IMR-90 (cell line): ENCODE measurements at regions not wholly inside any gene's neighbourhood (a gene's known extent, or its start where the extent isn't known, plus 50 kb on each side); places are given as distances from the start of the nearest gene placed in this dataset.
A peak's percentile ranks its signal among the peaks of the same experiment; 100 is the strongest.

Source experiments
- ATAC-seq: fragments of 200-7000 bp; cut with Tn5 transposase; 2 replicates; pipeline ENCODE4 v1.9.1; 2020; ENCODE audit warnings: low read depth, mild to moderate bottlenecking, moderate library complexity
- BruUV-seq: library from RNA; stranded (reverse); fragments of 400-500 nt; replicated peaks from 2 replicates; lab custom pipeline; 2021; lab: Mats Ljungman, UMichigan
- CTCF ChIA-PET: fragments of 300-600 bp; formaldehyde crosslinking; extraction: SDS; loops from one replicate; lab custom pipeline; 2021; ENCODE audit warnings: antibody characterized with exemption; lab: Yijun Ruan, JAX
- POLR2A ChIA-PET: fragments of 300-600 bp; sonication (Branson Sonifier 250); formaldehyde crosslinking; loops from one replicate; lab custom pipeline; 2022; ENCODE audit warnings: antibody characterized with exemption; ENCODE audit not compliant: unreplicated experiment; lab: Charles Lee
- DNase-seq: peaks from one replicate; pipeline ENCODE4 v3.0.0; 2013
- H2AFZ ChIP-seq: replicated peaks from 2 replicates; pipeline ENCODE3; 2013; ENCODE audit warnings: low read length, mild to moderate bottlenecking; ENCODE audit not compliant: poor library complexity
- H2AK5ac ChIP-seq: 2 replicates; pipeline ENCODE4 v1.6.1; 2013; ENCODE audit warnings: low read depth, low read length, inconsistent platforms
- H2AK9ac ChIP-seq: replicated peaks from 2 replicates; pipeline ENCODE3; 2013; ENCODE audit warnings: mild to moderate bottlenecking, low read depth, low read length, moderate library complexity; ENCODE audit not compliant: poor library complexity
- H2BK120ac ChIP-seq: 2 replicates; pipeline ENCODE4 v1.6.1; 2013; ENCODE audit warnings: low read depth, low read length, inconsistent platforms
- H2BK15ac ChIP-seq: 3 replicates; pipeline ENCODE4 v1.6.1; 2013; ENCODE audit warnings: low read depth, low read length, inconsistent platforms
- H2BK20ac ChIP-seq: 2 replicates; pipeline ENCODE4 v1.6.1; 2013; ENCODE audit warnings: low read depth, mild to moderate bottlenecking, inconsistent platforms, low read length, moderate library complexity
- H2BK5ac ChIP-seq: 2 replicates; pipeline ENCODE4 v1.6.1; 2013; ENCODE audit warnings: mild to moderate bottlenecking, low read depth, low read length, inconsistent platforms; ENCODE audit not compliant: poor library complexity, severe bottlenecking
- H3K14ac ChIP-seq: replicated peaks from 2 replicates; pipeline ENCODE4 v1.6.1; 2013; ENCODE audit warnings: low read depth, low read length, inconsistent platforms
- H3K18ac ChIP-seq: 2 replicates; pipeline ENCODE4 v1.6.1; 2013; ENCODE audit warnings: low read depth, low read length, control low read depth
- H3K23ac ChIP-seq: 2 replicates; pipeline ENCODE4 v1.6.1; 2013; ENCODE audit warnings: low read depth, low read length, inconsistent platforms
- H3K27ac ChIP-seq: 2 replicates; pipeline ENCODE4 v1.5.1; 2013; ENCODE audit warnings: mild to moderate bottlenecking, control low read depth, low read length; ENCODE audit not compliant: insufficient read depth
- H3K27me3 ChIP-seq: 2 replicates; pipeline ENCODE4 v1.6.1; 2013; ENCODE audit warnings: low read length; ENCODE audit not compliant: control insufficient read depth, insufficient read depth
- H3K36me3 ChIP-seq: 2 replicates; pipeline ENCODE4 v1.6.1; 2013; ENCODE audit warnings: low read length, mixed read lengths; ENCODE audit not compliant: control insufficient read depth, insufficient read depth
- H3K4ac ChIP-seq: 2 replicates; pipeline ENCODE4 v1.6.1; 2013; ENCODE audit warnings: low read depth, low read length, inconsistent platforms
- H3K4me1 ChIP-seq: 2 replicates; pipeline ENCODE4 v1.6.1; 2013; ENCODE audit warnings: low read length, mixed read lengths; ENCODE audit not compliant: control insufficient read depth, insufficient read depth
- H3K4me2 ChIP-seq: 2 replicates; pipeline ENCODE4 v1.6.1; 2013; ENCODE audit warnings: low read depth, mild to moderate bottlenecking, control low read depth, low read length, moderate library complexity
- H3K4me3 ChIP-seq: 2 replicates; pipeline ENCODE4 v1.5.1; 2013; ENCODE audit warnings: low read depth, mild to moderate bottlenecking, control low read depth, low read length, moderate library complexity; ENCODE audit not compliant: insufficient read depth
- H3K56ac ChIP-seq: 2 replicates; pipeline ENCODE4 v1.6.1; 2013; ENCODE audit warnings: low read length, inconsistent platforms; ENCODE audit not compliant: insufficient read depth; ENCODE audit errors: extremely low read depth
- H3K79me1 ChIP-seq, 2 experiments: 2 replicates each; pipeline ENCODE4 v1.6.1; 2013; ENCODE audit warnings: low read length in 2 of 2, inconsistent platforms in 1 of 2, low read depth in 1 of 2
- H3K9ac ChIP-seq: 2 replicates; pipeline ENCODE4 v1.6.1; 2013; ENCODE audit warnings: low read depth, low read length, control low read depth
- H3K9me1 ChIP-seq: 2 replicates; pipeline ENCODE4 v1.6.1; 2013; ENCODE audit warnings: low read length, inconsistent platforms; ENCODE audit not compliant: insufficient read depth
- H3K9me3 ChIP-seq: 2 replicates; pipeline ENCODE4 v1.6.1; 2013; ENCODE audit warnings: low read length; ENCODE audit not compliant: control insufficient read depth, insufficient read depth
- H4K20me1 ChIP-seq: 2 replicates; pipeline ENCODE4 v1.6.1; 2013; ENCODE audit warnings: low read length, inconsistent platforms; ENCODE audit not compliant: insufficient read depth
- H4K5ac ChIP-seq: 2 replicates; pipeline ENCODE4 v1.6.1; 2013; ENCODE audit warnings: mild to moderate bottlenecking, low read depth, low read length, control low read depth
- H4K8ac ChIP-seq, 2 experiments: 2 replicates each; pipeline ENCODE4 v1.6.1; 2013; ENCODE audit warnings: low read depth in 2 of 2, low read length in 2 of 2, control low read depth in 1 of 2, inconsistent platforms in 1 of 2
- H4K91ac ChIP-seq: 2 replicates; pipeline ENCODE4 v1.6.1; 2013; ENCODE audit warnings: low read depth, low read length, inconsistent platforms; ENCODE audit not compliant: insufficient read depth
- FOS ChIP-seq: fragments of 150-350 bp; IDR thresholded peaks from 2 replicates; pipeline ENCODE4 v1.6.1; 2016; ENCODE audit warnings: low read depth, low read length
- MAFK ChIP-seq: IDR thresholded peaks from 2 replicates; pipeline ENCODE4 v1.6.1; 2012; ENCODE audit warnings: low read depth, low read length, improper control_type of control experiment
- MXI1 ChIP-seq: IDR thresholded peaks from 2 replicates; pipeline ENCODE4 v1.6.1; 2012; ENCODE audit warnings: low read depth, mild to moderate bottlenecking, low read length, moderate library complexity, borderline replicate concordance
- RCOR1 ChIP-seq: IDR thresholded peaks from 2 replicates; pipeline ENCODE4 v1.6.1; 2012; ENCODE audit warnings: mild to moderate bottlenecking, low read length, improper control_type of control experiment; ENCODE audit not compliant: insufficient replicate concordance
- SMC3 ChIP-seq: fragments of 150-350 bp; IDR thresholded peaks from 2 replicates; pipeline ENCODE4 v1.6.1; 2016; ENCODE audit warnings: low read depth, mild to moderate bottlenecking, antibody characterized with exemption, low read length, moderate library complexity
- WGBS, 2 experiments: methylation state at CpG; one replicate each; pipeline versions ENCODE4 v1.1.5 to v1.1.7; 2013; ENCODE audit warnings: missing lambda C conversion rate in 2 of 2; ENCODE audit not compliant: insufficient read length in 1 of 2; ENCODE audit errors: extremely low coverage in 2 of 2; 5-methylcytosine and 5-hydroxymethylcytosine counted together
- dilution Hi-C: fragments of 300-500 bp; cut with HindIII; formaldehyde crosslinking; loops from one replicate; pipeline ENCODE4 v1.14.3; 2018; ENCODE audit warnings: low sequenced_read_pairs; ENCODE audit not compliant: unreplicated experiment
- in situ Hi-C: fragments of 300-500 bp; cut with MboI; formaldehyde crosslinking; loops from 3 replicates; pipeline ENCODE4 v1.14.3; 2019; ENCODE audit warnings: low sequenced_read_pairs, inconsistent platforms, mixed read lengths
- intact Hi-C: fragments of 100-400 bp; cut with micrococcal nuclease; formaldehyde crosslinking; loops from 2 replicates; pipeline ENCODE4 v1.10.0; 2022

DNA sequence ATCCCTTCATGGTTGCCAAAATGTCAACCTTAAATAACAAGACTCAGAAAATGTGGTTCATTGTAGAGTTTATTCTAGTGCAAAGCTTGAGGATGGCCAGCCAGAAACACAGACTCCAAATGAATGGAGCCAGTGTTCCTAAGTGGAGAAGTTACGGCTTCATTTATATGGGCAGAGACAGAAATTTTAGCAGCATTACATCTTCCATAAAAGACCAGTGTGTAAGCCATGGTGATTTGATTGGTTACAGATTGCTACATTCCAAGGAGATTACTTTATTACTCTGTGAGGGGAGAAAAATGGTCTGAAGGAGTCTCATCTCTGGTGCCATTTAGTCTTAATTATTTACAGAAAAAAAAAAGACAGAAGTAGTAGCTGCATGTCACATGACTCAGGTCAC lies 97.8 kb downstream of the OTOR start:
- in situ Hi-C loops = no loop called here
- peak overlapping the region; percentile 88 for H3K18ac ChIP-seq
- H2BK20ac ChIP-seq = peak overlapping the region; percentile 66; the same call in 1 of the 2 replicates
- H4K8ac ChIP-seq = peak overlapping the region in 1 of 2 experiments; percentile 40; a peak in 2 of 4 replicates
- no TSS peak for BruUV-seq
- H2BK120ac ChIP-seq = peak overlapping the region; percentile 56; the same call in 1 of the 2 replicates
- WGBS, 2 experiments = no CpG with 5 or more reads among the region's 1 CpG
- no peak overlapping the region for H3K23ac ChIP-seq
- no peak overlapping the region for H3K56ac ChIP-seq
- no peak overlapping the region for H3K9ac ChIP-seq
- H3K9me3 ChIP-seq = no peaks in the 10 kb centered on the region
- H3K4me2 ChIP-seq = peak overlapping the region; percentile 56; the same call in 1 of the 2 replicates
- H3K27me3 ChIP-seq = no peaks in the 10 kb centered on the region
- no peak overlapping the region for H2AK5ac ChIP-seq
- TF ChIP-seq RCOR1 (no peak), MXI1 (no peak), MAFK (no peak), SMC3 (no peak), FOS (no peak)
- no peak overlapping the region for H2BK15ac ChIP-seq
- no peak overlapping the region for H2AK9ac ChIP-seq
- POLR2A ChIA-PET = no interaction called here
- no peak overlapping the region for H3K4me3 ChIP-seq
- H3K4ac ChIP-seq = no peak overlapping the region
- H3K79me1 ChIP-seq = no peaks in the 10 kb centered on the region
- dilution Hi-C loops = no loop called here
- peak; percentile 40 for DNase-seq
- no peaks in the 10 kb centered on the region for H3K9me1 ChIP-seq
- peak overlapping the region; percentile 54 for H2BK5ac ChIP-seq
- CTCF ChIA-PET = interaction anchor here (0.6 to 1.1 kb wide), 3 partner anchors 9 to 25 kb away, joined by 3 to 4 read pairs (median 3); no protein-coding TSS in a partner anchor
- peak overlapping the region; percentile 57; the same call in 1 of the 2 replicates for H3K27ac ChIP-seq
- H3K4me1 ChIP-seq = peaks cover 3% of the 10 kb centered on the region; the same call in 1 of the 2 replicates
- ATAC-seq = peak; percentile 82
- intact Hi-C loops = no loop called here
- H4K20me1 ChIP-seq = no peaks in the 10 kb centered on the region
- no peak overlapping the region for H2AFZ ChIP-seq
- peak overlapping the region; percentile 86 for H4K5ac ChIP-seq
- H3K36me3 ChIP-seq = no peaks in the 10 kb centered on the region
- H4K91ac ChIP-seq = peak overlapping the region; percentile 54; the same call in 1 of the 2 replicates
- H3K14ac ChIP-seq = no peak overlapping the region
